ENCODE measurements at regions not wholly inside any gene's neighbourhood (a gene's known extent, or its start where the extent isn't known, plus 50 kb on each side); places are given as distances from the start of the nearest gene placed in this dataset.
"Not testable (repeated sequence)": the region's sequence is repeated elsewhere in the genome, so short reads cannot be mapped to it uniquely, and the experiment has no call there.

GRCh38 chr9:117775591-117775990 is 71.4 kb downstream of the TLR4 start:
- no peak for DNase-seq

DNA sequence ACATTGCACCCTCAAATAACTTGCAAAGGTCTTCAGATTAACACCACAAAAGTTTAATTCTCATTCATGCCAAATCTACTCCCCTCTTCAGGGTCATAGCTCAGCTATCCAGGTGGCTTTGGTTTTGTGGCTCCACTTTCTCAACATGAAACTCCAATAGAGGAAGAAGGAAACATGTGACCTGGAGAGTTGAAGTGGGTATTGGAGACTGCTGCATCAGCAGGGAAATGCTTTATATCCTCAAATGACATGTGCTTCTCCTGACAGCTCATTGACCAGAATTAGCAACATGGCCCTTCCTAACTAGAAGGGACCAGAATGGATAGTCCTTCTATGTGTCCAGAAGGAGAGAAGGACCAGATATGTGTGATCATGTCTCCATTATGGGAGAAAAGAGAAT is 73.6 kb downstream of the TLR4 start:
- DNase-seq = no peak

- peak; percentile 93 for DNase-seq
Observed at GRCh38 chr9:117779760-117780159, 75.6 kb downstream of the TLR4 start.

DNA sequence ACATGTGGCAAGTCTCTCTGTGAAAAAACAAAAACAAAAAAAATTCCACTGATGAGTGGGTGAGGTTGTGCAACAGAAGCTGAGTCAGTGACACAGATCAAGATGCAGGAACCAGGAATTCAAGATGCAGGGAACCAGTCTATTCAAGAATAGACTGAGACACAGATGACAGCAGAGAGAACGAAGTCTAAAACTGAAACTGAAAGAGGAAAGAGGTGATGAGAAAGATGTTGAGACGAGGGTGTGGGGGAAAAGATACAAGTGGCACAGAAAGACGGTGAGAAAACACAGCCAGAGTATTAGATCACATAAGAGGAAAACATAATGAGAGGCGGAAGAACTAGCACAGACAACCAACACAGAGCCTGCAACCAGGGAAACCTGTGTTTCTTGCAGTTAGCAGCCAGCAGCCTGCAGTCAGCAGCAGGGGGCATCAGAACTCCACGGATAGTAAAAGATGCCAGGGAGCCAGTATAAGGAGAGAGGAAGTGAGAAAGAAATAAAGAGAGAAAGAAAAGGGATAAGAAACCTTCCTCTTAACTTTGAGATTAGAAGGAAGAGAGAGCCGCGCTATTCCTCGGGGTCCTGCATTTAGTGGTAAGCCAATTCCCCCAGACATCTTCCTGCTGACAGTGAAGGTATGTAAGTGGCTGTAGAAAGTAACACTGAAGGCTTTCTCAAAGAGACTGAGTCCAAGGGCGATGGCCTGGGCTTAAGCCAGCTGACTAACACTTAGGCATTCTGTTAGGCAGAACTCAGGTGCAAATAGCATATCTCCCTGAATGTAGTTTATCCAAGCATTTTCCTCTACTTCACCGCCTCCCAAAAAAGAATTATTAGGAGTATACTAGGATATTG is 79.0 kb downstream of the TLR4 start:
- DNase-seq = peak; percentile 82

- DNase-seq = no peak
Observed at GRCh38 chr9:117783828-117784227, 79.6 kb downstream of the TLR4 start.

DNA sequence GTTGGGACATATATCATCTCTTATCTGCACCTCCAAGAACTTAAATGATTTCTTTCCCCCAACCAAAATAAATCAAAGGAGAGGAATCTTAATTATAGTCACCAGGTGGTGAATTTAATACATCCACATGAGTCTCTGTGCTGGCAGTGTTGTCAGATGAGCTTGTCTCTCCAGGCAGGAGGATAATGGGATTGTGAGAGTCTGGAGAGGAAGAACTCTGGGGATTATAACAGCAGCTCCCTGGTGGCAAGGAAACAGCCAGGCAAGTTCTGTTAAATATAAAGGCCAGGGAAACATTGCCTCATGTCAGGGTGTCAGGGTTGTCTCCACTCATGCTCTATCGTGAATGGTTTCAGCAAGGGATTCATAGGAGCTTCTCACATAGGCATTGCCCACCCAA is 80.8 kb downstream of the TLR4 start:
- peak; percentile 95 for DNase-seq

DNA sequence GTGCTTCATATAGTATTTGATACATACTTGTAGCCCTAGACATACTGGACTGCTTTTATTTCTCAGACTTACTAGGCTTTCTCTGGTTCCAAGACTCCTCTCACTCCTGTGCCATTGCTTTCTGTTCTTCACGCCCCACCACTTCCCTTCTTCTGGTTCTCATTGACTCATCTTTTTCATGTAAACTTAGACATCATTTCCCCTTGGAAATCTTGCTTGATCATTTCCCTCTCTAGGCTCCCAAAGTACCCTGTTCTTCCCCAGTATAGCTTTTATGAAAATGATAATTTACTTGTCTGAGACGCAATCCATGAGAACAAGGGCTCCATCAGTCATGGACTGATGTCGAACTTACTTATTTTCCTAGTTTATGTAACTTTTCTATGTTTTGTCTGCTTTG is 83.5 kb downstream of the TLR4 start:
- no peak for DNase-seq

- no peak for DNase-seq
Observed at GRCh38 chr9:117795271-117795670, 91.1 kb downstream of the TLR4 start.

DNA sequence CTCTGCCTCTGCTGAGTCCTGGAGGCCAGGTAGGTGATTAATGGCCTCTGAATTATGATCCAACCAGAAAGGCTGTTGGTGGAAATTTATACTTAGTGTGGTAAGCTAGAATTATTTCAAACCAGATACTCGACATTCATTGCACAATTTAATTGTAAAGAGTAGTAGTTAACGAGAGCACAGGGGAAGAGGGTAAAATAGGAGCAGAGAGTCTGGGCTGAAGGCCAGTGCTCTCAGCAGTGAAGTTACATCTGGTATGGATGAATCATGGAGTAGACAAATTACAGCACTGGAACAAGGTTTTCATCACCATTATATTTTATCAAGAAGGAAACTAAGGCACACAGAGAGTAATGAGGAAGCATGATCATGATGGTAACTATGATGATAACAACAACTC is 92.5 kb downstream of the TLR4 start:
- DNase-seq = no peak

DNA sequence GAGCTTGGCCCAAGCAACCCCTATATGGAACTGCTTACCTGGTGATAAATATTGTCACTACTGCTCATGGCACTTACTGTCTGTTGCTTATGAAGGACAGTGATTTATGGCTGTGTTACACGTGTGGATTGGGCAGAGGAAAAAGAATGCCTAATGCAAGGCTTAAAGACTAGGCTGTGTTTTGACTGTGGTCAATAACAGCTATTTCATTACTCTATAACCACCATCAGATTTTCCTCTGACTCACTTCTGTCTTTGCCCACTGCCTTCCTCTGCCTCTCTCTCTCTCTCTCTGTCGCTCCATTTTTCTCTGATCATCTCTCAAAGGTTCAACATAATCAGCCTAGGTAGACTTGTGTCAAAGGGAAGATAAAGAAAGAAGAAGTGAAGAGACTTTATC is 96.2 kb downstream of the TLR4 start:
- no peak for DNase-seq

DNA sequence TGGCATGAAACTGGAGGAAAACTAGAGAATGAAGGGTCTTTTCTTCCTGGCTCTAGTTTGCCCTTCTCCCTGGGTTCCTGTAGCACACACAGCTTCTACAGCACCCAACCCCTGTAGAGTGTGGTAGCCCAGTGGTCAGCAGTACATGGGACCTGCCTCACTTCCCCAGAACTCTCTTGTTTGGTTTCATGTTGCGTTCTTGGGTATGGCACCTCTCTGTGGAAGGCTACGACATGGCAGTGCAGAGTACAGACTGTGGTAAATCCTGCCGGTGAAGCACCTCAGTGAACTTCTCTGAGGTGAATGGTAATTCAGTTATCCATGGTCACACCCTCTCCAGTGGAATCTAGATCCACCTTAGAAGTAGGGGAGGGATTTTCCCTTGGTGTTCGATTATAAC is 105.5 kb downstream of the TLR4 start:
- no peak for DNase-seq

- no peak for DNase-seq
Observed at GRCh38 chr9:117815315-117815714, 111.1 kb downstream of the TLR4 start.

DNA sequence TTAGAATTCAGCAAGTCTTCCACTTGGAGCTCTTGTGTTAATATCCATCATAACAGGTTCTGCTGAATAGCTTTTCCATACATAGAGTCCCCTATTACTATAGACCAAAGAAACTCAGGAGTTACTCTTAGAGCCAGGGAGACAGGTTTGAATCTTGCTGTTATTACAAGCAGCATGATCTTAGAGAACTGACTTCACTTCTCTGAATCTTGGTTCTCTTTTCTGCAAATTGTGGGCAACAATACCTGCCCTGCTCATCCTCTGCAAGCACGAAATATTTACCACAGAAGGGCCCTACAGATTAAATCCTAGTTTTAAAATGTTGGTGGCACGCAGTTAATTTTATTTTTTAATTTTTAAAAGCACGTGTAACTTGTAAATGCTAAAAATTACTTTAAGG is 111.7 kb downstream of the TLR4 start:
- no peak for DNase-seq

DNA sequence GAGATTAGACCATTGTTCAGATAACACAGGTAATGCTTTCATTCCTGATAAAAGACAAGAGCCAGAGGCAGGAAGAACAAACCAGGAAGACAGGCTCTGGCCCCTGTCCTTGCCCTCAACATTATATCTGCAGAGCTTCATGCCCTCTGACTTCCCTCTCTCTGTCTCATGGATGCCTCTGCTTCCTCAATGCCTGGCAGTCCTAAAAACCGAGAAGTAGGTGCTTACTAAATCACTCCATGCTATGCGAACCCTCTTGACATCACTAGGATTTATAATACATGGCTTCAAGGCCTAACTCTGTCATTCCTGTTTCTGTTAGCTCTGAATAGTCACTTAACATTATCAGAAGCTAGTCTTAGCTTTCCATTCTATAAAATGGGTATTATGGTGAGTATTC is 117.8 kb downstream of the TLR4 start:
- DNase-seq = no peak

DNA sequence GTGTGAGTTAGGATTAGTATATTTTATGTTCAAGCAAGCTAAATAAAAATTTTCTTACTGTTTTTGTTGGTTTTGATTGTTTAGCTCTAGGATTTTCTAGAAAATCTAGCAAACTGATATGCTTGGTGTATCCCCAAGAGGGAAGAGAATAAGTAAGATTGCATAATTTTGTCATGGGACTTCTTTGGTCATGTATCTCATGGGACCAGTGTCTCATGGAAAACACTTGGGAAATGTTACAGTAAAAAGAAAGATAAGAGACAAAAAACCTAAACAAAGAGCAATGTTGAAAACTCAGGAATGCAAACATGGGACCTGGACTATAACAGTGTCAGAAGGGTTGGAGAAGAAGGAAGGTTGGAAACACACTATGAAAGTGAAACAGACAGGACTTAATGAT is 119.4 kb downstream of the TLR4 start:
- no peak for DNase-seq

GRCh38 chr9:117825609-117826347 is 121.6 kb downstream of the TLR4 start:
- no peak for DNase-seq

GRCh38 chr9:117826837-117827236 is 122.6 kb downstream of the TLR4 start:
- DNase-seq = no peak

- peak; percentile 50 for DNase-seq
Observed at GRCh38 chr9:117827456-117827855, 123.3 kb downstream of the TLR4 start.

DNA sequence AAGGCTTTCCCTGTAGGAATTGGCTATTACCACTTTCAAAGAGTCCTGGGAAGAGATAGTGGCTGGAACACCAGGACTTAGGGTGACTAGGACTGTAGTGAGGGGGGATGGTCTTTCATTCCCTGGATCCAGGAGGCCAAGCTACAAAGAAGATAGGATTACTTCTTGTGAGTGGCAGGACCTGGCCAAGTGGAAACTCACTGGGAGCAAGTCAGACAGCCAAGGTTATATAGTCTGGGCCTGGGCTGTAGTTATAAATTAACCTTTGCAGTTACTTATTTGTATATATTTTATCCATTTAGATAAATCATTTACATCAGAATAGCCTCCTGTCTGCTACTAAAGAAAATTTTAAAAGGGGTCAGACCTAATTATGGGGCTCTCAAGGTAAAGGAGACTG is 124.3 kb downstream of the TLR4 start:
- DNase-seq = peak; percentile 50

DNA sequence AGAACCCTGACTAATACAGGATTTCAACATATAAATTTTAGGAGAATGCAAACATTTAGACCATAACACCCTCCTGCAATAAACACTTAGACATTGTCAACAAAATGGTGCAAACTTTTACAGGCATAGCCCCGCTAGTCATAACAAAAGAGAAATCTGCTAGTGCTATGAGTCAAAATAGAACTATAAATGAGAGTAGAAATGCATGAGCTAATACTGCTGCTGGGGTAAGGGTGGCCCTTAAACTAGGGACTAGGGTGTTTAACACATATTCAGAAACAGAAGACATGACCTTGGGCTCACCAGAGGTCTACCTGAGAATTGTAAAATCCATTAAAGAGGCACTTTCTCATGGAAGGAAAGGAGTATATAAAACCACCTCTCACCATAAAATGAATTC is 131.6 kb downstream of the TLR4 start:
- no peak for DNase-seq

- no peak for DNase-seq
Observed at GRCh38 chr9:117839862-117840261, 135.7 kb downstream of the TLR4 start.

- not testable (repeated sequence) for DNase-seq
Observed at GRCh38 chr9:117851836-117852461, 147.7 kb downstream of the TLR4 start.

- DNase-seq = no peak
Observed at GRCh38 chr9:117858561-117858960, 154.4 kb downstream of the TLR4 start.

GRCh38 chr9:117860849-117861248 is 156.6 kb downstream of the TLR4 start:
- no peak for DNase-seq

Measured in NCI-H82 (cell line).